HepG2 (cell line): ENCODE measurements at regions not wholly inside any gene's neighbourhood (a gene's known extent, or its start where the extent isn't known, plus 50 kb on each side); places are given as distances from the start of the nearest gene placed in this dataset.
"Not testable (repeated sequence)": the region's sequence is repeated elsewhere in the genome, so short reads cannot be mapped to it uniquely, and the experiment has no call there.

ENCODE experiments used
- ATAC-seq: fragments of 200-7000 bp; cut with Tn5 transposase; 3 replicates; pipeline ENCODE4 v1.9.1; 2020; ENCODE audit warnings: mild to moderate bottlenecking, moderate library complexity
- BruUV-seq: library from RNA; stranded (reverse); fragments of 400-500 nt; replicated peaks from 2 replicates; lab custom pipeline; 2021; lab: Mats Ljungman, UMichigan
- CTCF ChIA-PET: fragments of 300-600 bp; formaldehyde crosslinking; extraction: SDS; loops from one replicate; lab custom pipeline; 2021; ENCODE audit warnings: low total read pairs, inconsistent platforms, low intra/inter-chr PET ratio; lab: Yijun Ruan, JAX
- POLR2A ChIA-PET: fragments of 350-600 bp; sonication (Branson Sonifier 250); formaldehyde crosslinking; loops from one replicate; lab custom pipeline; 2020; ENCODE audit warnings: antibody characterized with exemption, inconsistent platforms; lab: Yijun Ruan, JAX
- DNase-seq: peaks from one replicate; pipeline ENCODE4 v3.0.0-alpha.2; 2015; ENCODE audit warnings: low spot score
- FAIRE-seq: peaks from 3 replicates; lab custom pipeline; 2011; peaks lifted over from hg19 to GRCh38; lab: Jason Lieb, UNC
- H2AFZ ChIP-seq: one replicate; pipeline ENCODE4 v1.6.1; 2011; ENCODE audit warnings: low read length, inconsistent platforms
- H3K27ac ChIP-seq: fragments of 300-600 bp; 3 replicates; pipeline ENCODE4 v1.8.0; 2011; ENCODE audit warnings: mixed run types, mild to moderate bottlenecking, mixed read lengths, low read length, inconsistent platforms; ENCODE audit not compliant: insufficient read depth; ENCODE audit errors: extremely low read length
- H3K27me3 ChIP-seq, 2 experiments: fragments of 200-600 bp in 1 of 2; 2 replicates in 1 of 2; 3 replicates in 1 of 2; pipeline versions ENCODE4 v1.6.0 to v1.8.0; 2011; ENCODE audit warnings: low read length in 2 of 2, mild to moderate bottlenecking in 2 of 2, moderate library complexity in 2 of 2, inconsistent platforms in 1 of 2; ENCODE audit not compliant: insufficient read depth in 2 of 2, control insufficient read depth in 1 of 2
- H3K36me3 ChIP-seq, 2 experiments: fragments of 200-600 bp in 1 of 2; replicated peaks in 1 of 2; 2 replicates in 1 of 2; 3 replicates in 1 of 2; pipeline versions ENCODE4 v1.5.1 to v1.8.0; 2011; ENCODE audit warnings: low read length in 2 of 2, inconsistent platforms in 1 of 2; ENCODE audit not compliant: insufficient read depth in 2 of 2, control insufficient read depth in 1 of 2
- H3K4me1 ChIP-seq: 2 replicates; pipeline ENCODE4 v1.5.1; 2012; ENCODE audit warnings: low read length, inconsistent platforms; ENCODE audit not compliant: insufficient read depth
- H3K4me2 ChIP-seq: 2 replicates; pipeline ENCODE4 v1.6.0; 2011; ENCODE audit warnings: low read depth, low read length, inconsistent platforms
- H3K4me3 ChIP-seq, 3 experiments: fragments of 200-600 bp in 1 of 3; sonication (generic), shearing (Covaris generic) in 1 of 3; replicated peaks in 1 of 3; 2 replicates each; pipeline ENCODE4 v1.5.1; 2011 to 2016; ENCODE audit warnings: low read length in 3 of 3, inconsistent platforms in 2 of 3, low read depth in 2 of 3, mild to moderate bottlenecking in 2 of 3, control low read depth in 1 of 3, mixed read lengths in 1 of 3; ENCODE audit not compliant: insufficient read depth in 1 of 3
- H3K79me2 ChIP-seq: one replicate; pipeline ENCODE4 v1.6.1; 2011; ENCODE audit warnings: low read length, inconsistent platforms; ENCODE audit not compliant: insufficient read depth
- H3K9ac ChIP-seq: 2 replicates; pipeline ENCODE4 v1.6.0; 2011; ENCODE audit warnings: mild to moderate bottlenecking, low read depth, low read length, inconsistent platforms; ENCODE audit not compliant: insufficient read depth
- H3K9me3 ChIP-seq: 2 replicates; pipeline ENCODE4 v1.5.1; 2012; ENCODE audit warnings: mild to moderate bottlenecking, low read length
- H4K20me1 ChIP-seq: 2 replicates; pipeline ENCODE4 v1.6.0; 2011; ENCODE audit warnings: inconsistent platforms, mild to moderate bottlenecking, low read length, moderate library complexity; ENCODE audit not compliant: insufficient read depth
- KAT2B ChIP-seq: fragments of 150-350 bp; IDR thresholded peaks from 2 replicates; pipeline ENCODE4 v1.6.1; 2014; ENCODE audit warnings: low read depth, low read length, borderline replicate concordance
- WGBS: methylation state at CpG from one replicate; pipeline ENCODE4 v1.1.6; 2017; ENCODE audit warnings: low lambda C conversion rate; 5-methylcytosine and 5-hydroxymethylcytosine counted together
- in situ Hi-C: cut with HindIII; loops from 2 replicates; pipeline ENCODE4 v1.10.0; 2017; ENCODE audit warnings: low pct_unique_long_range_greater_than_20kb; ENCODE audit not compliant: extremely low pct_ligation_motif_present
- intact Hi-C: fragments of 100-400 bp; cut with micrococcal nuclease; formaldehyde crosslinking; loops from one replicate; pipeline ENCODE4 v1.10.0; 2022; ENCODE audit not compliant: unreplicated experiment
- TF ChIP-seq, protein P1 (sequence below): sonication (generic); formaldehyde crosslinking; IDR thresholded peaks from 2 replicates; pipeline ENCODE4 v1.4.0; 2020; ENCODE audit warnings: missing genetic modification reagents

DNA sequence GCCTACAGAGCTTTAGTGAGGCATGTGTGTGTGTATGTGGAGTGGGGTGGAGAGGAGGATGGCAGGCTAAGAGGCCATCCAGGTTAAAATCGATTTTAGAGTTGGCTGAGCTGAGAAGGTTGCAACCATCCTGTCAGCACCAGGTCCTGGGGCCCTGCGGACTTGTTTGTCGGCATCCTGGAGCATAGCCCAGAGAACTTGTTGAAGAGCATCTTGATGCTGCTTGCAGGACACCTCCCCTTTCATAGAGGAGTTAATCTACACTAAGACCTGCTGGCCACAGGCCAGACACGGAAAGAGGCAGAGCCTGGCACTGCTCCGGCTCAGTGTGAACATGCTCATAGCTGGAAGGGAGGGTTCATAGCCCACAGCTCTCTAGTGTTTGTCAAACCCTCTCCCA, 72.1 kb upstream of the RGPD5 start:
- Histone ChIP-seq H4K20me1 (no peaks in the 10 kb centered on the region), H3K4me2 (peak overlapping the region; percentile 1; the same call in 1 of the 2 replicates), H3K27me3 (peaks cover 4 to 40% of the 10 kb centered on the region in 2 experiments), H3K4me3 (no peak overlapping the region), H3K9ac (no peak overlapping the region), H3K9me3 (no peaks in the 10 kb centered on the region), H2AFZ (no peak overlapping the region), H3K36me3 (no peaks in the 10 kb centered on the region), H3K27ac (no peak overlapping the region), H3K79me2 (no peaks in the 10 kb centered on the region), H3K4me1 (peaks cover 17% of the 10 kb centered on the region)
- TF ChIP-seq, protein P1, sequence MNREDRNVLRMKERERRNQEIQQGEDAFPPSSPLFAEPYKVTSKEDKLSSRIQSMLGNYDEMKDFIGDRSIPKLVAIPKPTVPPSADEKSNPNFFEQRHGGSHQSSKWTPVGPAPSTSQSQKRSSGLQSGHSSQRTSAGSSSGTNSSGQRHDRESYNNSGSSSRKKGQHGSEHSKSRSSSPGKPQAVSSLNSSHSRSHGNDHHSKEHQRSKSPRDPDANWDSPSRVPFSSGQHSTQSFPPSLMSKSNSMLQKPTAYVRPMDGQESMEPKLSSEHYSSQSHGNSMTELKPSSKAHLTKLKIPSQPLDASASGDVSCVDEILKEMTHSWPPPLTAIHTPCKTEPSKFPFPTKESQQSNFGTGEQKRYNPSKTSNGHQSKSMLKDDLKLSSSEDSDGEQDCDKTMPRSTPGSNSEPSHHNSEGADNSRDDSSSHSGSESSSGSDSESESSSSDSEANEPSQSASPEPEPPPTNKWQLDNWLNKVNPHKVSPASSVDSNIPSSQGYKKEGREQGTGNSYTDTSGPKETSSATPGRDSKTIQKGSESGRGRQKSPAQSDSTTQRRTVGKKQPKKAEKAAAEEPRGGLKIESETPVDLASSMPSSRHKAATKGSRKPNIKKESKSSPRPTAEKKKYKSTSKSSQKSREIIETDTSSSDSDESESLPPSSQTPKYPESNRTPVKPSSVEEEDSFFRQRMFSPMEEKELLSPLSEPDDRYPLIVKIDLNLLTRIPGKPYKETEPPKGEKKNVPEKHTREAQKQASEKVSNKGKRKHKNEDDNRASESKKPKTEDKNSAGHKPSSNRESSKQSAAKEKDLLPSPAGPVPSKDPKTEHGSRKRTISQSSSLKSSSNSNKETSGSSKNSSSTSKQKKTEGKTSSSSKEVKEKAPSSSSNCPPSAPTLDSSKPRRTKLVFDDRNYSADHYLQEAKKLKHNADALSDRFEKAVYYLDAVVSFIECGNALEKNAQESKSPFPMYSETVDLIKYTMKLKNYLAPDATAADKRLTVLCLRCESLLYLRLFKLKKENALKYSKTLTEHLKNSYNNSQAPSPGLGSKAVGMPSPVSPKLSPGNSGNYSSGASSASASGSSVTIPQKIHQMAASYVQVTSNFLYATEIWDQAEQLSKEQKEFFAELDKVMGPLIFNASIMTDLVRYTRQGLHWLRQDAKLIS (CRISPR knock-in tag), result no peak
- TF ChIP-seq KAT2B, result 0 out of 2 replicates have a peak, but pooled peaks have one; percentile 6
- DNase-seq (no peak), FAIRE-seq (no peak), ATAC-seq (peak; percentile 85)
- 6% methylated on average over 2 of the region's 5 CpGs for WGBS
- ChIA-PET POLR2A (no interaction called here), CTCF (no interaction called here)
- BruUV-seq, result no TSS peak
- in situ Hi-C loops (no loop called here), intact Hi-C loops (no loop called here)

DNA sequence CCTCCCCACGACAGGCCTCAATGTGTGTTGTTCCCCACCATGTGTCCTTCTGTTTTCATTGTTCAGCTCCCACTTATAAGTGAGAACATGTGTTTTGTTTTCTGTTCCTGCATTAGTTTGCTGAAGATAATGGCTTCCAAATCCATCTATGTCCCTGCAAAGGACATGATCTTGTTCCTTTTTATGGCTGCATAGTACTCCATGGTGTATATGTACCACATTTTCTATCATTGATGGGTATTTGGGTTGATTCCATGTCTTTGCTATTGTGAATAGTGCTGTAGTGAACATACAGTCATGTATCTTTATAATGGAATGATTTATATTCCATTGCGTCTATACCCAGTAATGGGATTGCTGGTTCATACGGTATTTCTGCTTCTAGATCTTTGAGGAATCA, 71.5 kb upstream of the RGPD5 start:
- in situ Hi-C loops, POLR2A ChIA-PET, CTCF ChIA-PET, FAIRE-seq, H3K36me3 ChIP-seq, H3K4me2 ChIP-seq, H3K9ac ChIP-seq, ATAC-seq, H3K27ac ChIP-seq, H3K4me3 ChIP-seq, H3K9me3 ChIP-seq, DNase-seq, H2AFZ ChIP-seq, H3K79me2 ChIP-seq, intact Hi-C loops, BruUV-seq, H4K20me1 ChIP-seq: not testable (repeated sequence)
- 58% methylated on average over 3 of the region's 3 CpGs for WGBS
- peaks cover 4 to 40% of the 10 kb centered on the region in 2 experiments for H3K27me3 ChIP-seq
- peaks cover 17% of the 10 kb centered on the region for H3K4me1 ChIP-seq

DNA sequence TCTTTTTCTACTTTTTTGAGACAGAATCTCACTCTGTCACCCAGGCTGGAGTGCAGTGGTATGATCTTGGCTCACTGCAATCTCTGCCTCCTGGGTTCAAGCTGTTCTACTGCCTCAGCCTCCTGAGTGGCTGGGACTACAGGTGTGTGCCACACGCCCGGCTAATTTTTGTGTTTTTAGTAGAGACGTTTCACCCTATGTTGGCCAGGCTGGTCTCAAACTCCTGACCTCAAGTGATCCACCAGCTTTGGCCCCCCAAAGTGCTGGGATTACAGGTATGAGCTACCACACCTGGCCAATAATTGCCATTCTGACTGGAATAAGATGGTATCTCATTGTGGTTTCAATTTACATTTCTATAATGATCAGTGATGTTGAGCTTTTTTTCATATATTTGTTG, 71.0 kb upstream of the RGPD5 start:
- ATAC-seq, H3K79me2 ChIP-seq, BruUV-seq, H3K9me3 ChIP-seq, H3K36me3 ChIP-seq, FAIRE-seq, H4K20me1 ChIP-seq, H3K27ac ChIP-seq, DNase-seq, H3K4me2 ChIP-seq, H2AFZ ChIP-seq, in situ Hi-C loops, CTCF ChIA-PET, H3K4me3 ChIP-seq, intact Hi-C loops, POLR2A ChIA-PET, H3K9ac ChIP-seq: not testable (repeated sequence)
- Histone ChIP-seq H3K4me1 (peaks cover 17% of the 10 kb centered on the region), H3K27me3 (peaks cover 4 to 40% of the 10 kb centered on the region in 2 experiments)
- WGBS, result 77% methylated on average over 3 of the region's 3 CpGs
